CD14-positive monocyte (primary cell): ENCODE measurements at regions not wholly inside any gene's neighbourhood (a gene's known extent, or its start where the extent isn't known, plus 50 kb on each side); places are given as distances from the start of the nearest gene placed in this dataset.

Experiments used
- DNase-seq, 3 donors: peaks; one replicate each; pipeline ENCODE4 v3.0.0-alpha.2; 2011 to 2022
- H2AFZ ChIP-seq: 2 replicates; pipeline ENCODE4 v1.6.0; 2012; ENCODE audit warnings: mild to moderate bottlenecking, low read depth, low read length, inconsistent platforms; ENCODE audit not compliant: insufficient read depth, poor library complexity, severe bottlenecking
- H3K27ac ChIP-seq, 2 donors: 1 replicate in 1 of 2; 2 replicates in 1 of 2; pipeline ENCODE4 v1.5.1; 2012 to 2013; ENCODE audit warnings: low read length in 2 of 2, control low read depth in 1 of 2, inconsistent platforms in 1 of 2, low read depth in 1 of 2, mild to moderate bottlenecking in 1 of 2
- H3K27me3 ChIP-seq, 2 donors: one replicate each; pipeline versions ENCODE4 v1.6.0 to v1.6.1; 2011 to 2013; ENCODE audit warnings: low read length in 2 of 2; ENCODE audit not compliant: control insufficient read depth in 2 of 2, insufficient read depth in 2 of 2
- H3K36me3 ChIP-seq, 2 donors: replicated peaks in 1 of 2; 1 replicate in 1 of 2; 2 replicates in 1 of 2; pipeline versions ENCODE4 v1.5.1 to v1.6.1; 2012 to 2013; ENCODE audit warnings: low read length in 2 of 2, control low read depth in 1 of 2, inconsistent platforms in 1 of 2, mild to moderate bottlenecking in 1 of 2; ENCODE audit not compliant: insufficient read depth in 2 of 2, control insufficient read depth in 1 of 2
- H3K4me1 ChIP-seq, 2 donors: 1 replicate in 1 of 2; 2 replicates in 1 of 2; pipeline versions ENCODE4 v1.5.1 to v1.6.1; 2012 to 2013; ENCODE audit warnings: low read length in 2 of 2, control low read depth in 1 of 2, inconsistent platforms in 1 of 2, mild to moderate bottlenecking in 1 of 2, moderate library complexity in 1 of 2; ENCODE audit not compliant: insufficient read depth in 2 of 2, control insufficient read depth in 1 of 2
- H3K4me2 ChIP-seq: replicated peaks from 2 replicates; pipeline ENCODE3; 2012; ENCODE audit warnings: low read length, moderate library complexity, mild to moderate bottlenecking; ENCODE audit not compliant: poor library complexity, severe bottlenecking; ENCODE audit errors: extremely low read depth
- H3K4me3 ChIP-seq, 3 experiments: fragments of 200-600 bp in 1 of 3; sonication (generic) in 1 of 3; replicated peaks in 1 of 3; 1 replicate in 2 of 3; 2 replicates in 1 of 3; pipeline ENCODE4 v1.5.1; 2011 to 2013; ENCODE audit warnings: low read length in 3 of 3, mild to moderate bottlenecking in 3 of 3, control low read depth in 2 of 3, low read depth in 2 of 3, inconsistent platforms in 1 of 3, moderate library complexity in 1 of 3
- H3K79me2 ChIP-seq: 2 replicates; pipeline ENCODE4 v1.6.0; 2012; ENCODE audit warnings: mild to moderate bottlenecking, control low read depth, inconsistent platforms, low read length, moderate library complexity; ENCODE audit not compliant: insufficient read depth
- H3K9ac ChIP-seq: 2 replicates; pipeline ENCODE4 v1.6.0; 2017; ENCODE audit warnings: low read length, mild to moderate bottlenecking; ENCODE audit not compliant: insufficient read depth, poor library complexity, severe bottlenecking
- H3K9me3 ChIP-seq, 2 donors: replicated peaks in 1 of 2; 1 replicate in 1 of 2; 2 replicates in 1 of 2; pipeline versions ENCODE4 v1.5.1 to v1.6.1; 2012 to 2013; ENCODE audit warnings: low read length in 2 of 2, control low read depth in 1 of 2; ENCODE audit not compliant: control insufficient read depth in 1 of 2, insufficient read depth in 1 of 2
- H4K20me1 ChIP-seq: 2 replicates; pipeline ENCODE4 v1.6.0; 2012; ENCODE audit warnings: mild to moderate bottlenecking, low read length, control low read depth, moderate library complexity; ENCODE audit not compliant: insufficient read depth
- H3K27ac Mint-ChIP-seq, 7 donors: one replicate each; pipeline ENCODE4 v1.8.0; 2020; ENCODE audit warnings: mild to moderate bottlenecking in 7 of 7, mixed read lengths in 7 of 7, moderate library complexity in 6 of 7, inconsistent platforms in 2 of 7
- H3K27me3 Mint-ChIP-seq, 3 donors: one replicate each; pipeline ENCODE4 v1.8.0; 2021 to 2022; ENCODE audit warnings: low read depth in 3 of 3, mild to moderate bottlenecking in 3 of 3, mixed read lengths in 3 of 3, moderate library complexity in 3 of 3, inconsistent platforms in 1 of 3
- H3K36me3 Mint-ChIP-seq, 2 donors: one replicate each; pipeline ENCODE4 v1.8.0; 2020; ENCODE audit warnings: mixed read lengths in 2 of 2, inconsistent platforms in 1 of 2, mild to moderate bottlenecking in 1 of 2
- H3K4me1 Mint-ChIP-seq: one replicate; pipeline ENCODE4 v1.8.0; 2020; ENCODE audit warnings: mild to moderate bottlenecking, mixed read lengths
- H3K4me3 Mint-ChIP-seq, 2 donors: one replicate each; pipeline ENCODE4 v1.8.0; 2020; ENCODE audit warnings: mild to moderate bottlenecking in 2 of 2, mixed read lengths in 2 of 2, moderate library complexity in 1 of 2
- H3K9me3 Mint-ChIP-seq, 7 donors: one replicate each; pipeline ENCODE4 v1.8.0; 2020 to 2022; ENCODE audit warnings: mixed read lengths in 7 of 7, mild to moderate bottlenecking in 6 of 7, moderate library complexity in 6 of 7, inconsistent platforms in 2 of 7
- CTCF ChIP-seq: fragments of 200-600 bp; IDR thresholded peaks from one replicate; pipeline ENCODE4 v1.8.0; 2022; ENCODE audit warnings: antibody characterized with exemption, mild to moderate bottlenecking
- WGBS: methylation state at CpG from one replicate; pipeline ENCODE4 v1.1.5; 2013; ENCODE audit warnings: missing lambda C conversion rate; ENCODE audit not compliant: insufficient coverage; 5-methylcytosine and 5-hydroxymethylcytosine counted together
- intact Hi-C, 2 donors: fragments of 100-400 bp; cut with micrococcal nuclease; formaldehyde crosslinking; loops; one replicate each; pipeline versions ENCODE4 v1.15.0 to v1.15.1; 2023

GRCh38 chrX:113818346-113818745 is 765.5 kb upstream of the HTR2C start:
- no peaks in the 10 kb centered on the region for H3K27me3 Mint-ChIP-seq
- no peak for DNase-seq

GRCh38 chrX:113804819-113805218 is 779.1 kb upstream of the HTR2C start:
- H3K36me3 Mint-ChIP-seq, result no peaks in the 10 kb centered on the region
- H3K27me3 Mint-ChIP-seq, result peaks cover 0 to 4% (median 0%) of the 10 kb centered on the region in 3 donors
- no peak for DNase-seq
- no peak overlapping the region for H3K4me3 Mint-ChIP-seq
- H3K9me3 Mint-ChIP-seq, result peaks cover 0 to 2% (median 0%) of the 10 kb centered on the region in 7 donors
- Histone ChIP-seq H3K27me3 (no peaks in the 10 kb centered on the region), H3K9ac (no peak overlapping the region), H3K4me2 (no peak overlapping the region), H2AFZ (no peak overlapping the region), H3K36me3 (no peaks in the 10 kb centered on the region), H4K20me1 (no peaks in the 10 kb centered on the region), H3K4me3 (no peak overlapping the region), H3K9me3 (no peaks in the 10 kb centered on the region), H3K4me1 (no peaks in the 10 kb centered on the region), H3K79me2 (no peaks in the 10 kb centered on the region), H3K27ac (no peak overlapping the region)
- no CpG with 5 or more reads among the region's 3 CpGs for WGBS
- intact Hi-C loops, result no loop called here
- no peaks in the 10 kb centered on the region for H3K4me1 Mint-ChIP-seq
- no peak for TF ChIP-seq CTCF
- H3K27ac Mint-ChIP-seq, result no peak overlapping the region

More at GRCh38 chrX:113818346-113818745, 765.5 kb upstream of the HTR2C start:
- WGBS, result no CpG with 5 or more reads among the region's 3 CpGs
- Histone ChIP-seq H4K20me1 (no peaks in the 10 kb centered on the region), H3K36me3 (no peaks in the 10 kb centered on the region), H3K79me2 (no peaks in the 10 kb centered on the region), H3K4me1 (no peaks in the 10 kb centered on the region), H3K27ac (no peak overlapping the region), H2AFZ (no peak overlapping the region), H3K27me3 (no peaks in the 10 kb centered on the region), H3K4me3 (no peak overlapping the region), H3K9ac (no peak overlapping the region), H3K4me2 (no peak overlapping the region), H3K9me3 (no peaks in the 10 kb centered on the region)
- Mint-ChIP-seq H3K4me3 (no peak overlapping the region), H3K27ac (no peak overlapping the region), H3K36me3 (no peaks in the 10 kb centered on the region), H3K9me3 (peaks cover 1 to 9% (median 4%) of the 10 kb centered on the region in 7 donors), H3K4me1 (no peaks in the 10 kb centered on the region)
- intact Hi-C loops, result no loop called here
- TF ChIP-seq CTCF, result no peak
